ENCODE measurements at regions not wholly inside any gene's neighbourhood (a gene's known extent, or its start where the extent isn't known, plus 50 kb on each side); places are given as distances from the start of the nearest gene placed in this dataset.

DNA sequence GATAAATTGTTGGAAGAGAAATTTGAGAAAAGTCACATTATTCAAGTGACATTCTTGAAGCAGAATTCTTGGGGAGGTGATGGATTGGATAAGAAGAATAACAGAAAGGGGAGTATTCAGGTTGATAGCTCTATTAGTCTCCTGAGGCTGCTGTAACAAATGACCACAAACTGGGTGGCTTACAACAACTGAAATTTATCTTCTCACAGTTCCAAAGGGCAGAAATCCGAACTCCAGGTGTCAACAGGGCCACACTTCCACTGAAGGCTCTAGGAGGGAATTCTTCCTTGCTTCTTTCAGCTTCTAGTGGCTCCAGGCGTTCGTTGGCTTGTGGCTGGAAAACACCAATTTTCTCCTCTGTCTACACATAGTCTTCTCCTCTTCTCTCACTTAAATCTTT lies 99.8 kb downstream of the TES start:
- Histone ChIP-seq H3K79me2 (ENCODE audit: insufficient read depth, low read length) (no peaks in the 10 kb centered on the region), H2AFZ (ENCODE audit: low read length) (no peak overlapping the region), H4K20me1 (ENCODE audit: insufficient read depth, low read length) (no peaks in the 10 kb centered on the region), H3K36me3 (ENCODE audit: insufficient read depth, low read length) (no peaks in the 10 kb centered on the region), H3K27me3 (ENCODE audit: insufficient read depth, low read length) (no peaks in the 10 kb centered on the region), H3K27ac (ENCODE audit: low read depth, low read length) (no peak overlapping the region), H3K4me3 (ENCODE audit: insufficient read depth, low read length) (no peak overlapping the region), H3K4me1 (ENCODE audit: insufficient read depth, low read length) (peaks cover 4% of the 10 kb centered on the region), H3K9me3 (ENCODE audit: low read depth, low read length) (no peaks in the 10 kb centered on the region), H3K4me2 (ENCODE audit: insufficient read depth, low read length) (no peak overlapping the region)
- DNase-seq (ENCODE audit: insufficient read length, low spot score, missing footprints), result no peak
- TF ChIP-seq, protein P1, sequence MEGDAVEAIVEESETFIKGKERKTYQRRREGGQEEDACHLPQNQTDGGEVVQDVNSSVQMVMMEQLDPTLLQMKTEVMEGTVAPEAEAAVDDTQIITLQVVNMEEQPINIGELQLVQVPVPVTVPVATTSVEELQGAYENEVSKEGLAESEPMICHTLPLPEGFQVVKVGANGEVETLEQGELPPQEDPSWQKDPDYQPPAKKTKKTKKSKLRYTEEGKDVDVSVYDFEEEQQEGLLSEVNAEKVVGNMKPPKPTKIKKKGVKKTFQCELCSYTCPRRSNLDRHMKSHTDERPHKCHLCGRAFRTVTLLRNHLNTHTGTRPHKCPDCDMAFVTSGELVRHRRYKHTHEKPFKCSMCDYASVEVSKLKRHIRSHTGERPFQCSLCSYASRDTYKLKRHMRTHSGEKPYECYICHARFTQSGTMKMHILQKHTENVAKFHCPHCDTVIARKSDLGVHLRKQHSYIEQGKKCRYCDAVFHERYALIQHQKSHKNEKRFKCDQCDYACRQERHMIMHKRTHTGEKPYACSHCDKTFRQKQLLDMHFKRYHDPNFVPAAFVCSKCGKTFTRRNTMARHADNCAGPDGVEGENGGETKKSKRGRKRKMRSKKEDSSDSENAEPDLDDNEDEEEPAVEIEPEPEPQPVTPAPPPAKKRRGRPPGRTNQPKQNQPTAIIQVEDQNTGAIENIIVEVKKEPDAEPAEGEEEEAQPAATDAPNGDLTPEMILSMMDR (IDR thresholded peaks at IDR 0.05; ENCODE audit: extremely low read depth, low read depth, low read length), result no peak

DNA sequence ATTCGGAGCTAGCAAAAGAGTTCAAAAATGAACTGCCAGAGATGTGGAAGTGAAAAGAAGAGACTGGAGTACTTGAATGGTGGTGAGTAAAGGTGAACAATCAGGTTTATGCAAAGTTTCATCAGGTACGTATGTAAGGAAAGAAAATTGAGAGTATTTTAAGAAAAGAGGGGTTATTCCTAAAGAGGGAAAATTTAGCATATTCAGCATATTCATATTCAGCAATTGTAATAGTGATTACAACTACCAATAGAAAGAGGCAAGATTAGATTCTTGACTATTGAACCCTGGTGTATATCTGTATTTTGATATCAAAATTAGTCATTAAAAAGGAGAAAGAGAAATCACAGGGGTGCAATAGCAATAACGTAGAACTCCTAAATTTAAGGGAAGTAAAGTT lies 100.9 kb downstream of the TES start:
- TF ChIP-seq, protein P1 (IDR thresholded peaks at IDR 0.05; ENCODE audit: extremely low read depth, low read depth, low read length), result no peak
- Histone ChIP-seq H3K27ac (ENCODE audit: low read depth, low read length) (no peak overlapping the region), H3K36me3 (ENCODE audit: insufficient read depth, low read length) (no peaks in the 10 kb centered on the region), H3K79me2 (ENCODE audit: insufficient read depth, low read length) (no peaks in the 10 kb centered on the region), H3K4me3 (ENCODE audit: insufficient read depth, low read length) (no peak overlapping the region), H3K27me3 (ENCODE audit: insufficient read depth, low read length) (no peaks in the 10 kb centered on the region), H2AFZ (ENCODE audit: low read length) (peak overlapping the region; percentile 49), H3K4me2 (ENCODE audit: insufficient read depth, low read length) (no peak overlapping the region), H3K4me1 (ENCODE audit: insufficient read depth, low read length) (peaks cover 15% of the 10 kb centered on the region), H4K20me1 (ENCODE audit: insufficient read depth, low read length) (no peaks in the 10 kb centered on the region), H3K9me3 (ENCODE audit: low read depth, low read length) (no peaks in the 10 kb centered on the region)
- no peak for DNase-seq (ENCODE audit: insufficient read length, low spot score, missing footprints)

DNA sequence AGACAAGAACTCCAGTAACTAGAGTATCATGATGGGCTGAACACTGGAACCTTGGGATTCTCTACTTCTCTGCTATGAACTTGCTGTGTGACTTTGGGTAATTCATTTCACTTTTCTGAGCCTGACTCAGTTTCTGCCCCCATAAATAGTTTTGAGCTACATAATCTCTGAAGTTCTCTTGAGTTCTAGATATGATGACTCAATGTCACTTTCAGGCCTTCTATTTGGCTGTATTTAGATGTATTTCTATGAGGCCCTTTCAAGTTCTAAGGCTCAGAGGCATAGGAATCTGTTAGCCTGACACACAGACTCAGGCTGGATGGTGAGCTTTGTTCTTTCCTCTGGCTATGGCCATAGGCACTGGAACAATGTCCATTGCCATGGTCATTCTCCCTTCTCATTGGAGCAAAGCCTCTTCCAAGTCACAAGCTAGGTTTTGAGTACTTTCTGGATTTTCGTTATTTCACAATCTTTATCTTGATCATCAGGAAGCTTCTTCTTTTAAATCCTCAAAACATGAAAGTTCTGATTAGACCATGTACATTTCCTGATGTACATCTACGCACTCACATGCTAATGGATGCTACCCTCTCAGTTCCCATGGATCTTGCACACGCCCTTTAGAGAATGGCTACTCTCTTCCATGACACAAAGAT lies 101.6 kb downstream of the TES start:
- Histone ChIP-seq H3K4me1 (ENCODE audit: insufficient read depth, low read length) (peaks cover 22% of the 10 kb centered on the region), H3K4me3 (ENCODE audit: insufficient read depth, low read length) (no peak overlapping the region), H3K4me2 (ENCODE audit: insufficient read depth, low read length) (no peak overlapping the region), H2AFZ (ENCODE audit: low read length) (peak overlapping the region; percentile 49), H4K20me1 (ENCODE audit: insufficient read depth, low read length) (no peaks in the 10 kb centered on the region), H3K9me3 (ENCODE audit: low read depth, low read length) (no peaks in the 10 kb centered on the region), H3K36me3 (ENCODE audit: insufficient read depth, low read length) (no peaks in the 10 kb centered on the region), H3K27me3 (ENCODE audit: insufficient read depth, low read length) (no peaks in the 10 kb centered on the region), H3K79me2 (ENCODE audit: insufficient read depth, low read length) (no peaks in the 10 kb centered on the region), H3K27ac (ENCODE audit: low read depth, low read length) (no peak overlapping the region)
- no peak for DNase-seq (ENCODE audit: insufficient read length, low spot score, missing footprints)
- TF ChIP-seq, protein P1 (IDR thresholded peaks at IDR 0.05; ENCODE audit: extremely low read depth, low read depth, low read length), result no peak

DNA sequence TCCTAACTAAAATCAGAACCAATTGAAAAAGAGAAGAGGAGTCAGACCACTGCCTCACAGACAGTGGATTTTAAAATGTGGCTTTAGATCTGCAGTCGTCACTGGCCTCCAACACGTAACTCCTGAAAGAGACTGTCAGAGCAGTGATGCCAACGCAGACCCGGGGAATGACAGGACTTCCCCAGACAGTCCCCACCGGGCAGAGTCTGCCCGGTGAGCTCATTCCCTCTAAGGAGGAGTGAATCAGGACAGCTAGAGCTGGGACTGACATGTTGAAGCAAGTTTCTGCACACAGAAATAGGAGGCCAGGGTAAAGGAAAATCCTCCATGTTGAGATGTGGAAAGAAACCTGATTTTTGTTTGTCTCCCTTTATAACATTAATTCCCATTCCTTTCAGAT lies 105.0 kb downstream of the TES start:
- peak; percentile 54 for DNase-seq (ENCODE audit: insufficient read length, low spot score, missing footprints)
- H3K4me2 ChIP-seq (ENCODE audit: insufficient read depth, low read length), result peak overlapping the region; percentile 33
- no peaks in the 10 kb centered on the region for H4K20me1 ChIP-seq (ENCODE audit: insufficient read depth, low read length)
- H3K36me3 ChIP-seq (ENCODE audit: insufficient read depth, low read length), result no peaks in the 10 kb centered on the region
- no peaks in the 10 kb centered on the region for H3K79me2 ChIP-seq (ENCODE audit: insufficient read depth, low read length)
- TF ChIP-seq, protein P1 (IDR thresholded peaks at IDR 0.05; ENCODE audit: extremely low read depth, low read depth, low read length), result no peak
- H3K4me3 ChIP-seq (ENCODE audit: insufficient read depth, low read length), result no peak overlapping the region
- H3K27me3 ChIP-seq (ENCODE audit: insufficient read depth, low read length), result no peaks in the 10 kb centered on the region
- H3K9me3 ChIP-seq (ENCODE audit: low read depth, low read length), result no peaks in the 10 kb centered on the region
- peak overlapping the region; percentile 81 for H2AFZ ChIP-seq (ENCODE audit: low read length)
- H3K4me1 ChIP-seq (ENCODE audit: insufficient read depth, low read length), result peaks cover 26% of the 10 kb centered on the region
- peak overlapping the region; percentile 89 for H3K27ac ChIP-seq (ENCODE audit: low read depth, low read length)
